ENCODE measurements at regions not wholly inside any gene's neighbourhood (a gene's known extent, or its start where the extent isn't known, plus 50 kb on each side); places are given as distances from the start of the nearest gene placed in this dataset.

DNA sequence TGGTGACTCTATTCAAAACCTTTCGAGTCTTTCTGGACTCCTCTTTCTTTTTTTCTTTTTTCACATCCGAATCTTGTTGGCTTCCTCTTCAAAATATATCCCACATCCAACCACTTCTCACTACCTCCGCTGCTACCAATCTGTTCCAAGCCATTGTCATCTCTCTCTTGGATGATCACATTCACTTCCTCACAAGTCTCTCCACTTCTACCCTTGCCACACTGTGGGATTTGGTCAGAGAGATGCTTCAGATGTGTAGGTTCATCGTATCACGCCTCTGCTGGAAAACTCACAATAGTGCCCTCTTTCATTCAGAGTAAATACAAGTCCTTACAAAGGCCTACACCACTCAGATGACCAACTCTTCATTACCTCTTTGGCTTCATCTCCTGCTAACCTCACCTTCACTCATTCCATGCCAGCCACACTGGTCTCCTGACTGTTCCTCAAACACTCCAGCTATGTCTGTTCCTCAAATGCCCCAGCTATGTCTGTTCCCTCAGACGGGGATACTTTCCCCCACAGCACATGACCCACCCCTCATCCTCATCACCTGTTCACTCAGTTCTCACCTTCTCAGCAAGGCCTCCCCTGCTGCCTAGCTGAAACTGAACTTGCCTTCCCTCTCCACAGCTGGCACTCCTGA, 67.2 kb upstream of the PELI1 start:
- TF ChIP-seq, protein P1, sequence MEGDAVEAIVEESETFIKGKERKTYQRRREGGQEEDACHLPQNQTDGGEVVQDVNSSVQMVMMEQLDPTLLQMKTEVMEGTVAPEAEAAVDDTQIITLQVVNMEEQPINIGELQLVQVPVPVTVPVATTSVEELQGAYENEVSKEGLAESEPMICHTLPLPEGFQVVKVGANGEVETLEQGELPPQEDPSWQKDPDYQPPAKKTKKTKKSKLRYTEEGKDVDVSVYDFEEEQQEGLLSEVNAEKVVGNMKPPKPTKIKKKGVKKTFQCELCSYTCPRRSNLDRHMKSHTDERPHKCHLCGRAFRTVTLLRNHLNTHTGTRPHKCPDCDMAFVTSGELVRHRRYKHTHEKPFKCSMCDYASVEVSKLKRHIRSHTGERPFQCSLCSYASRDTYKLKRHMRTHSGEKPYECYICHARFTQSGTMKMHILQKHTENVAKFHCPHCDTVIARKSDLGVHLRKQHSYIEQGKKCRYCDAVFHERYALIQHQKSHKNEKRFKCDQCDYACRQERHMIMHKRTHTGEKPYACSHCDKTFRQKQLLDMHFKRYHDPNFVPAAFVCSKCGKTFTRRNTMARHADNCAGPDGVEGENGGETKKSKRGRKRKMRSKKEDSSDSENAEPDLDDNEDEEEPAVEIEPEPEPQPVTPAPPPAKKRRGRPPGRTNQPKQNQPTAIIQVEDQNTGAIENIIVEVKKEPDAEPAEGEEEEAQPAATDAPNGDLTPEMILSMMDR (IDR thresholded peaks at IDR 0.05), result no peak
- no peak for TF ChIP-seq EZH2 (IDR thresholded peaks at IDR 0.05; ENCODE audit: borderline replicate concordance, insufficient read depth, low read depth, low read length, poor library complexity, severe bottlenecking)

Measured in B cell (primary cell).